D721Med (cell line): ENCODE measurements at regions not wholly inside any gene's neighbourhood (a gene's known extent, or its start where the extent isn't known, plus 50 kb on each side); places are given as distances from the start of the nearest gene placed in this dataset.

Experiments
- DNase-seq: peaks from one replicate; pipeline ENCODE4 v3.0.0; 2011; ENCODE audit warnings: low spot score; ENCODE audit not compliant: insufficient read length
- FAIRE-seq: peaks from 2 replicates; lab custom pipeline; 2011; peaks lifted over from hg19 to GRCh38; lab: Jason Lieb, UNC
- TF ChIP-seq, protein P1 (sequence below): IDR thresholded peaks from 2 replicates; pipeline ENCODE4 v1.5.1; 2012; ENCODE audit warnings: mild to moderate bottlenecking, control low read depth; ENCODE audit not compliant: insufficient read depth; ENCODE audit errors: missing control alignments

- FAIRE-seq (no peak), DNase-seq (no peak)
- TF ChIP-seq, protein P1, sequence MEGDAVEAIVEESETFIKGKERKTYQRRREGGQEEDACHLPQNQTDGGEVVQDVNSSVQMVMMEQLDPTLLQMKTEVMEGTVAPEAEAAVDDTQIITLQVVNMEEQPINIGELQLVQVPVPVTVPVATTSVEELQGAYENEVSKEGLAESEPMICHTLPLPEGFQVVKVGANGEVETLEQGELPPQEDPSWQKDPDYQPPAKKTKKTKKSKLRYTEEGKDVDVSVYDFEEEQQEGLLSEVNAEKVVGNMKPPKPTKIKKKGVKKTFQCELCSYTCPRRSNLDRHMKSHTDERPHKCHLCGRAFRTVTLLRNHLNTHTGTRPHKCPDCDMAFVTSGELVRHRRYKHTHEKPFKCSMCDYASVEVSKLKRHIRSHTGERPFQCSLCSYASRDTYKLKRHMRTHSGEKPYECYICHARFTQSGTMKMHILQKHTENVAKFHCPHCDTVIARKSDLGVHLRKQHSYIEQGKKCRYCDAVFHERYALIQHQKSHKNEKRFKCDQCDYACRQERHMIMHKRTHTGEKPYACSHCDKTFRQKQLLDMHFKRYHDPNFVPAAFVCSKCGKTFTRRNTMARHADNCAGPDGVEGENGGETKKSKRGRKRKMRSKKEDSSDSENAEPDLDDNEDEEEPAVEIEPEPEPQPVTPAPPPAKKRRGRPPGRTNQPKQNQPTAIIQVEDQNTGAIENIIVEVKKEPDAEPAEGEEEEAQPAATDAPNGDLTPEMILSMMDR: no peak
Measured at GRCh38 chr18:56337507-56337906, 300.9 kb downstream of the TXNL1 start.

GRCh38 chr18:56333839-56334238 lies 304.6 kb downstream of the TXNL1 start:
- TF ChIP-seq, protein P1: no peak
- FAIRE-seq (no peak), DNase-seq (no peak)

DNA sequence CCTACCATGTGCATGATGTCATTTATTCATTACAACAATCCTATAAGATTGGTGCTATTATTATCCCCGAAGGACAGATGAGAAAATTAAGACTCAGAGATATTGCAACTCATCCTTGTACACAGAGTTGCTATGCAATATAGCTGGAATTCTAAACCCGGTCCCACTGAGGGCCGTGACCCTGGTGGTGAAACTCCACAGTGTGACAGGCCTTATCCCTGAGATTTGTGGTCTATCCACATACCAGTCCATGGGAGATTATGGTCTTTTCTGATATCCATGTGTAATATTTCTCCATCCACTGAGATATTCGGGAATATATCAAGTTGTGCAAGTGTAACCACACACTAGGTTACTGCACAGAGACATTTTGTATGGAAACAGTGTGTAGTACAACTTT lies 305.2 kb downstream of the TXNL1 start:
- no peak for DNase-seq
- peak; percentile 98 for FAIRE-seq
- TF ChIP-seq, protein P1: no peak

DNA sequence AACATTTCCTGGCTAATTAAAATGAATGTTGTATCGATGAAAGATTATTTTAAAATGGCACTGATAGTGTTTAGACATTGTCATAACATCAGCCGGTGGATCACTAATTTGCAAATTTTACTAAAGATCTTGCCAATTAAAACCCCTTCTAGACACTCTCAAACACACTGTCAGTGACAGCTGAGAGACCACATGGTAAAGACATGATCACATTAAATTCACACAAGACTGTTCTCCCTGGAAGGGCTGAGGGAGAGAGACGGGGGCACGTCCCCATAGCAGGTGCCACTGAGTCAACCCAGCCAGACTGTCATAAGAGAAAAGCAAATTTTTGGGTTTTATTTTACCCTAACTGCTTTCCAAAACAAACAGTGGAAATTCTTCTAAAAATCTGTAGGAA lies 306.0 kb downstream of the TXNL1 start:
- TF ChIP-seq, protein P1: no peak
- DNase-seq (no peak), FAIRE-seq (peak; percentile 84)

DNA sequence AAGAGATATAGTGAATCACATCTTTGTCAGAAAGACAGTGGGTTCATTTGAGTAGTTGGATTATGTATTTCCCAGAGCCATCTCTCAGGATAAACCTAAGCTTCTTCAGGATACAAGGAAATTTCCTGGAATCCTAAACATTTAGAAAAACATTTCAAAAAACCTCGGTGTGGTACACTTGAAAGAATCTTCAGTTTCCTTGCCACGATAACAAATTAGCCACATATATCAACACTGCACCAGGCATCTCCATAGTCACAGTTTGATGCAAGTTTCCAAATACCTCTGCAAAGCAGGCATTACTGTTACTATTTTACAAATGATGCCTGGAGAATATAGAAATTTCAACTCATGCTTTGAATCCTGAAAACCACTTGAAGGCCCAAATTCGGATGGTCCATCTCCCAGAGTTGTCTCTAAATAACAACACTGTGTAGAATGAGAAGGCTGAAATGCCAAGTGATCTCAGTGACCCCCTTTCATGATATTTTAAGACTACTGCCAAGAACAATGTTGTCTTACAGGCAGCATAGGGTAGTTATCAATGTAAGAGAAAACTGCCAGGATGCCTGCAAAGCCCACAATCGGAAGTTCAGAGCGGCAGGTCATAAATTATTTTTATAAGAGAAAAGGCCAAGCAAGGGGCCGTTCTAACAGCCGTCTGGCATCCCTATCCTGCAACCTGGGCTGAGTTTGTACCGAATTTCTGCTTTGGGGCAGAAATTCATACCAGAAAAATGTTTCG lies 307.9 kb downstream of the TXNL1 start:
- TF ChIP-seq, protein P1: no peak
- no peak for FAIRE-seq
- DNase-seq: no peak

GRCh38 chr18:56329536-56329935 lies 308.9 kb downstream of the TXNL1 start:
- TF ChIP-seq, protein P1: no peak
- FAIRE-seq (no peak), DNase-seq (no peak)

- DNase-seq (no peak), FAIRE-seq (peak; percentile 80)
- TF ChIP-seq, protein P1: no peak
Measured at GRCh38 chr18:56327191-56327885, 311.1 kb downstream of the TXNL1 start.
